Colonic mucosa (tissue), 4 donors: ENCODE measurements at regions not wholly inside any gene's neighbourhood (a gene's known extent, or its start where the extent isn't known, plus 50 kb on each side); places are given as distances from the start of the nearest gene placed in this dataset.

ENCODE experiments used
- DNase-seq: peaks from one replicate; pipeline ENCODE4 v3.0.0-alpha.2; 2020
- H3K27ac ChIP-seq: fragments of 200-600 bp; one replicate; pipeline ENCODE4 v1.8.0; 2021
- H3K27me3 ChIP-seq: fragments of 200-600 bp; one replicate; pipeline ENCODE4 v1.8.0; 2021
- H3K36me3 ChIP-seq: fragments of 200-600 bp; one replicate; pipeline ENCODE4 v1.8.0; 2021
- H3K4me1 ChIP-seq: fragments of 200-600 bp; one replicate; pipeline ENCODE4 v1.8.0; 2021; ENCODE audit warnings: mild to moderate bottlenecking
- H3K4me3 ChIP-seq: fragments of 200-600 bp; one replicate; pipeline ENCODE4 v1.8.0; 2021
- H3K9ac ChIP-seq, 2 donors: one replicate each; pipeline ENCODE4 v1.7.0; 2013; ENCODE audit warnings: control low read depth in 2 of 2, low read depth in 2 of 2, low read length in 2 of 2
- H3K9me3 ChIP-seq: fragments of 200-600 bp; one replicate; pipeline ENCODE4 v1.8.0; 2021
- CTCF ChIP-seq: fragments of 200-600 bp; IDR thresholded peaks from one replicate; pipeline ENCODE4 v1.8.0; 2022; ENCODE audit warnings: antibody characterized with exemption, mild to moderate bottlenecking
- intact Hi-C: fragments of 100-400 bp; cut with DNase I; formaldehyde crosslinking; loops from one replicate; pipeline ENCODE4 v1.14.1; 2022
- donor health status: healthy.
- donor health status: DM: no; HTN: no; CAD: no.
- donor health status: DM: no; HTN: no; CAD: no.

GRCh38 chr16:79658301-79659033 lies 57.9 kb upstream of the MAF start:
- Histone ChIP-seq H3K9ac (no peak overlapping the region), H3K9me3 (no peaks in the 10 kb centered on the region), H3K27me3 (no peaks in the 10 kb centered on the region), H3K36me3 (no peaks in the 10 kb centered on the region), H3K27ac (no peak overlapping the region), H3K4me1 (no peaks in the 10 kb centered on the region), H3K4me3 (no peak overlapping the region)
- no peak for TF ChIP-seq CTCF
- intact Hi-C loops, result no loop called here
- DNase-seq, result no peak

GRCh38 chr16:79656553-79657115 lies 56.1 kb upstream of the MAF start:
- intact Hi-C loops, result no loop called here
- no peak overlapping the region for H3K4me3 ChIP-seq
- no peaks in the 10 kb centered on the region for H3K27me3 ChIP-seq
- DNase-seq, result no peak
- H3K9ac ChIP-seq, result no peak overlapping the region
- no peaks in the 10 kb centered on the region for H3K4me1 ChIP-seq
- TF ChIP-seq CTCF, result no peak
- H3K9me3 ChIP-seq, result no peaks in the 10 kb centered on the region
- no peak overlapping the region for H3K27ac ChIP-seq
- H3K36me3 ChIP-seq, result no peaks in the 10 kb centered on the region

GRCh38 chr16:79653373-79653891 lies 52.9 kb upstream of the MAF start:
- no peak overlapping the region for H3K9ac ChIP-seq
- H3K4me1 ChIP-seq, result no peaks in the 10 kb centered on the region
- H3K4me3 ChIP-seq, result no peak overlapping the region
- DNase-seq, result peak; percentile 56
- H3K27ac ChIP-seq, result no peak overlapping the region
- H3K36me3 ChIP-seq, result no peaks in the 10 kb centered on the region
- no peaks in the 10 kb centered on the region for H3K27me3 ChIP-seq
- intact Hi-C loops, result no loop called here
- no peaks in the 10 kb centered on the region for H3K9me3 ChIP-seq
- no peak for TF ChIP-seq CTCF

GRCh38 chr16:79651363-79651762 lies 50.8 kb upstream of the MAF start:
- intact Hi-C loops, result no loop called here
- TF ChIP-seq CTCF, result no peak

More at GRCh38 chr16:79651363-79651762, 50.8 kb upstream of the MAF start:
- Histone ChIP-seq H3K4me3 (no peak overlapping the region), H3K27me3 (no peaks in the 10 kb centered on the region), H3K27ac (no peak overlapping the region), H3K9me3 (no peaks in the 10 kb centered on the region), H3K4me1 (no peaks in the 10 kb centered on the region), H3K36me3 (no peaks in the 10 kb centered on the region), H3K9ac (no peak overlapping the region)
- peak; percentile 52 for DNase-seq
